Colonic mucosa (tissue), 4 donors: ENCODE measurements at regions not wholly inside any gene's neighbourhood (a gene's known extent, or its start where the extent isn't known, plus 50 kb on each side); places are given as distances from the start of the nearest gene placed in this dataset.

Experiments
- DNase-seq: peaks from one replicate; pipeline ENCODE4 v3.0.0-alpha.2; 2020
- H3K27ac ChIP-seq: fragments of 200-600 bp; one replicate; pipeline ENCODE4 v1.8.0; 2021
- H3K27me3 ChIP-seq: fragments of 200-600 bp; one replicate; pipeline ENCODE4 v1.8.0; 2021
- H3K36me3 ChIP-seq: fragments of 200-600 bp; one replicate; pipeline ENCODE4 v1.8.0; 2021
- H3K4me1 ChIP-seq: fragments of 200-600 bp; one replicate; pipeline ENCODE4 v1.8.0; 2021; ENCODE audit warnings: mild to moderate bottlenecking
- H3K4me3 ChIP-seq: fragments of 200-600 bp; one replicate; pipeline ENCODE4 v1.8.0; 2021
- H3K9ac ChIP-seq, 2 donors: one replicate each; pipeline ENCODE4 v1.7.0; 2013; ENCODE audit warnings: control low read depth in 2 of 2, low read depth in 2 of 2, low read length in 2 of 2
- H3K9me3 ChIP-seq: fragments of 200-600 bp; one replicate; pipeline ENCODE4 v1.8.0; 2021
- CTCF ChIP-seq: fragments of 200-600 bp; IDR thresholded peaks from one replicate; pipeline ENCODE4 v1.8.0; 2022; ENCODE audit warnings: antibody characterized with exemption, mild to moderate bottlenecking
- intact Hi-C: fragments of 100-400 bp; cut with DNase I; formaldehyde crosslinking; loops from one replicate; pipeline ENCODE4 v1.14.1; 2022
- donor health status: healthy.
- donor health status: DM: no; HTN: no; CAD: no.
- donor health status: DM: no; HTN: no; CAD: no.

- intact Hi-C loops, result no loop called here
- Histone ChIP-seq H3K27me3 (no peaks in the 10 kb centered on the region), H3K27ac (no peak overlapping the region), H3K9me3 (no peaks in the 10 kb centered on the region), H3K9ac (no peak overlapping the region), H3K36me3 (no peaks in the 10 kb centered on the region), H3K4me1 (no peaks in the 10 kb centered on the region), H3K4me3 (no peak overlapping the region)
- TF ChIP-seq CTCF, result no peak
- no peak for DNase-seq
These were observed 97.9 kb upstream of the FAR2 start for GRCh38 chr12:29051221-29051620.

- Histone ChIP-seq H3K27me3 (no peaks in the 10 kb centered on the region), H3K36me3 (no peaks in the 10 kb centered on the region), H3K27ac (no peak overlapping the region), H3K9me3 (no peaks in the 10 kb centered on the region), H3K4me1 (no peaks in the 10 kb centered on the region), H3K9ac (no peak overlapping the region), H3K4me3 (no peak overlapping the region)
- no peak for TF ChIP-seq CTCF
- intact Hi-C loops, result no loop called here
- DNase-seq, result no peak
These were observed 95.5 kb upstream of the FAR2 start for GRCh38 chr12:29053567-29053966.

- H3K27me3 ChIP-seq, result no peaks in the 10 kb centered on the region
- TF ChIP-seq CTCF, result no peak
These were observed 94.0 kb upstream of the FAR2 start for GRCh38 chr12:29054858-29055663.

GRCh38 chr12:29066011-29066588 lies 83.0 kb upstream of the FAR2 start:
- no peaks in the 10 kb centered on the region for H3K27me3 ChIP-seq
- TF ChIP-seq CTCF, result no peak
- intact Hi-C loops, result no loop called here
- no peak for DNase-seq
- no peaks in the 10 kb centered on the region for H3K9me3 ChIP-seq
- no peaks in the 10 kb centered on the region for H3K4me1 ChIP-seq
- no peaks in the 10 kb centered on the region for H3K36me3 ChIP-seq
- H3K27ac ChIP-seq, result no peak overlapping the region
- H3K4me3 ChIP-seq, result no peak overlapping the region
- no peak overlapping the region for H3K9ac ChIP-seq

More at GRCh38 chr12:29054858-29055663, 94.0 kb upstream of the FAR2 start:
- no peaks in the 10 kb centered on the region for H3K9me3 ChIP-seq
- no peak overlapping the region for H3K27ac ChIP-seq
- H3K4me1 ChIP-seq, result no peaks in the 10 kb centered on the region
- no peak for DNase-seq
- no peaks in the 10 kb centered on the region for H3K36me3 ChIP-seq
- no peak overlapping the region for H3K9ac ChIP-seq
- no peak overlapping the region for H3K4me3 ChIP-seq
- intact Hi-C loops, result no loop called here

GRCh38 chr12:29067430-29067829 lies 81.6 kb upstream of the FAR2 start:
- intact Hi-C loops, result no loop called here
- Histone ChIP-seq H3K27me3 (no peaks in the 10 kb centered on the region), H3K27ac (no peak overlapping the region), H3K9ac (no peak overlapping the region), H3K36me3 (no peaks in the 10 kb centered on the region), H3K4me1 (no peaks in the 10 kb centered on the region), H3K9me3 (no peaks in the 10 kb centered on the region), H3K4me3 (no peak overlapping the region)
- no peak for DNase-seq
- no peak for TF ChIP-seq CTCF
